Sigmoid colon (tissue), 6 donors: ENCODE measurements at regions not wholly inside any gene's neighbourhood (a gene's known extent, or its start where the extent isn't known, plus 50 kb on each side); places are given as distances from the start of the nearest gene placed in this dataset.
A peak's percentile ranks its signal among the peaks of the same experiment; 100 is the strongest.

Experiments
- DNase-seq: peaks from one replicate; pipeline ENCODE4 v3.0.0-alpha.2; 2019
- H3K27ac ChIP-seq, 4 donors: fragments of 200-600 bp; sonication (generic); one replicate each; pipeline ENCODE4 v1.5.1; 2016 to 2019; ENCODE audit warnings: mild to moderate bottlenecking in 1 of 4
- H3K27me3 ChIP-seq, 3 donors: fragments of 200-600 bp; sonication (generic); one replicate each; pipeline ENCODE4 v1.5.1; 2019; ENCODE audit warnings: mild to moderate bottlenecking in 1 of 3
- H3K36me3 ChIP-seq, 4 donors: fragments of 200-600 bp; sonication (generic); one replicate each; pipeline ENCODE4 v1.5.1; 2016 to 2019
- H3K4me1 ChIP-seq, 4 donors: fragments of 200-600 bp; sonication (generic); one replicate each; pipeline ENCODE4 v1.5.1; 2017 to 2019
- H3K4me3 ChIP-seq, 4 donors: fragments of 200-600 bp; sonication (generic); one replicate each; pipeline ENCODE4 v1.5.1; 2017 to 2019; ENCODE audit warnings: mild to moderate bottlenecking in 2 of 4, moderate library complexity in 1 of 4
- H3K9me3 ChIP-seq, 4 donors: fragments of 200-600 bp in 3 of 4; sonication (generic) in 3 of 4; one replicate each; pipeline versions ENCODE4 v1.5.1 to v1.6.1; 2013 to 2019
- EP300 ChIP-seq, 4 donors: sonication (generic); formaldehyde crosslinking; IDR thresholded peaks; one replicate each; pipeline ENCODE4 v1.6.1; 2017; ENCODE audit warnings: antibody characterized with exemption in 4 of 4
- POLR2A ChIP-seq, 2 donors: fragments of 450-650 bp; IDR thresholded peaks; one replicate each; pipeline ENCODE4 v1.6.1; 2016; ENCODE audit warnings: antibody characterized with exemption in 2 of 2, mild to moderate bottlenecking in 2 of 2, moderate library complexity in 2 of 2
- POLR2AphosphoS5 ChIP-seq, 4 donors: sonication (generic); formaldehyde crosslinking; IDR thresholded peaks; one replicate each; pipeline ENCODE4 v1.6.1; 2017; ENCODE audit warnings: antibody characterized with exemption in 4 of 4
- WGBS, 2 donors: extraction: QIAGEN DNeasy Blood & Tissue Kit; methylation state at CpG; one replicate each; pipeline ENCODE4 v1.1.7; 2013; 5-methylcytosine and 5-hydroxymethylcytosine counted together
- intact Hi-C: fragments of 100-400 bp; cut with DNase I; formaldehyde crosslinking; loops from one replicate; pipeline ENCODE4 v1.15.1; 2023
- TF ChIP-seq, protein P1 (sequence below), 4 experiments: fragments of 450-650 bp in 3 of 4; fragments of 200-600 bp in 1 of 4; IDR thresholded peaks; one replicate each; pipeline ENCODE4 v1.5.1; 2016 to 2019; ENCODE audit warnings: antibody characterized with exemption in 4 of 4, mild to moderate bottlenecking in 3 of 4, moderate library complexity in 2 of 4
- donor health status: healthy with polysubstance abuse.
- donor health status: healthy.

- intact Hi-C loops: no loop called here
- H3K27me3 ChIP-seq: no peaks in the 10 kb centered on the region
- no peak overlapping the region for H3K4me3 ChIP-seq
- H3K36me3 ChIP-seq: no peaks in the 10 kb centered on the region
- no peak overlapping the region for H3K27ac ChIP-seq
- TF ChIP-seq POLR2AphosphoS5 (IDR thresholded peaks at IDR 0.05) (no peak), EP300 (IDR thresholded peaks at IDR 0.05) (no peak), POLR2A (IDR thresholded peaks at IDR 0.05) (no peak)
- TF ChIP-seq, protein P1, sequence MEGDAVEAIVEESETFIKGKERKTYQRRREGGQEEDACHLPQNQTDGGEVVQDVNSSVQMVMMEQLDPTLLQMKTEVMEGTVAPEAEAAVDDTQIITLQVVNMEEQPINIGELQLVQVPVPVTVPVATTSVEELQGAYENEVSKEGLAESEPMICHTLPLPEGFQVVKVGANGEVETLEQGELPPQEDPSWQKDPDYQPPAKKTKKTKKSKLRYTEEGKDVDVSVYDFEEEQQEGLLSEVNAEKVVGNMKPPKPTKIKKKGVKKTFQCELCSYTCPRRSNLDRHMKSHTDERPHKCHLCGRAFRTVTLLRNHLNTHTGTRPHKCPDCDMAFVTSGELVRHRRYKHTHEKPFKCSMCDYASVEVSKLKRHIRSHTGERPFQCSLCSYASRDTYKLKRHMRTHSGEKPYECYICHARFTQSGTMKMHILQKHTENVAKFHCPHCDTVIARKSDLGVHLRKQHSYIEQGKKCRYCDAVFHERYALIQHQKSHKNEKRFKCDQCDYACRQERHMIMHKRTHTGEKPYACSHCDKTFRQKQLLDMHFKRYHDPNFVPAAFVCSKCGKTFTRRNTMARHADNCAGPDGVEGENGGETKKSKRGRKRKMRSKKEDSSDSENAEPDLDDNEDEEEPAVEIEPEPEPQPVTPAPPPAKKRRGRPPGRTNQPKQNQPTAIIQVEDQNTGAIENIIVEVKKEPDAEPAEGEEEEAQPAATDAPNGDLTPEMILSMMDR (IDR thresholded peaks at IDR 0.05): no peak
- WGBS, 2 donors: 87 to 91% methylated on average over 4 of the region's 4 CpGs
- no peaks in the 10 kb centered on the region for H3K9me3 ChIP-seq
- no peak for DNase-seq
- H3K4me1 ChIP-seq: peaks cover 0 to 12% (median 11%) of the 10 kb centered on the region in 4 donors
Observed at GRCh38 chr17:31726980-31727427, 132.0 kb downstream of the COPRS start.

GRCh38 chr17:31724619-31725018, 134.4 kb downstream of the COPRS start:
- H3K4me1 ChIP-seq: peaks cover 0 to 25% (median 23%) of the 10 kb centered on the region in 4 donors
- H3K9me3 ChIP-seq: no peaks in the 10 kb centered on the region
- H3K4me3 ChIP-seq: no peak overlapping the region
- H3K27me3 ChIP-seq: no peaks in the 10 kb centered on the region
- WGBS, 2 donors: 86 to 87% methylated on average over 8 of the region's 8 CpGs
- H3K36me3 ChIP-seq: no peaks in the 10 kb centered on the region
- H3K27ac ChIP-seq: peak overlapping the region in 1 of 4 donors; percentile 3
- intact Hi-C loops: no loop called here
- DNase-seq: no peak
- TF ChIP-seq, protein P1 (IDR thresholded peaks at IDR 0.05): no peak
- no peak for TF ChIP-seq POLR2AphosphoS5 (IDR thresholded peaks at IDR 0.05)
- no peak for TF ChIP-seq EP300 (IDR thresholded peaks at IDR 0.05)
- TF ChIP-seq POLR2A (IDR thresholded peaks at IDR 0.05): no peak

- no peaks in the 10 kb centered on the region for H3K36me3 ChIP-seq
- TF ChIP-seq EP300 (IDR thresholded peaks at IDR 0.05) (no peak), POLR2A (IDR thresholded peaks at IDR 0.05) (no peak), POLR2AphosphoS5 (IDR thresholded peaks at IDR 0.05) (no peak)
- TF ChIP-seq, protein P1 (IDR thresholded peaks at IDR 0.05): no peak
- no peak for DNase-seq
- intact Hi-C loops: no loop called here
- no peak overlapping the region for H3K4me3 ChIP-seq
- peaks cover 0 to 25% (median 23%) of the 10 kb centered on the region in 4 donors for H3K4me1 ChIP-seq
- H3K27me3 ChIP-seq: no peaks in the 10 kb centered on the region
- no peak overlapping the region for H3K27ac ChIP-seq
- no peaks in the 10 kb centered on the region for H3K9me3 ChIP-seq
- WGBS, 2 donors: 78 to 82% methylated on average over 8 of the region's 8 CpGs
Observed at GRCh38 chr17:31724026-31724425, 135.0 kb downstream of the COPRS start.

- H3K27me3 ChIP-seq: no peaks in the 10 kb centered on the region
- DNase-seq: no peak
- TF ChIP-seq POLR2AphosphoS5 (IDR thresholded peaks at IDR 0.05): peak in 3 of 4 donors; percentile 27 to 60 (median 52)
- peak in 1 of 4 donors; percentile 36 for TF ChIP-seq EP300 (IDR thresholded peaks at IDR 0.05)
- TF ChIP-seq POLR2A (IDR thresholded peaks at IDR 0.05): no peak
- TF ChIP-seq, protein P1 (IDR thresholded peaks at IDR 0.05): no peak
- no peaks in the 10 kb centered on the region for H3K36me3 ChIP-seq
- H3K27ac ChIP-seq: peak overlapping the region; percentile 21 to 79 (median 74)
- no peak overlapping the region for H3K4me3 ChIP-seq
- WGBS, 2 donors: 72 to 87% methylated on average over 14 of the region's 14 CpGs
- no peaks in the 10 kb centered on the region for H3K9me3 ChIP-seq
- intact Hi-C loops: no loop called here
- peaks cover 0 to 36% (median 28%) of the 10 kb centered on the region in 4 donors for H3K4me1 ChIP-seq
Observed at GRCh38 chr17:31722251-31723056, 136.6 kb downstream of the COPRS start.
